ENCODE measurements at regions not wholly inside any gene's neighbourhood (a gene's known extent, or its start where the extent isn't known, plus 50 kb on each side); places are given as distances from the start of the nearest gene placed in this dataset.

- DNase-seq (ENCODE audit: low spot score), result no peak
- no peak for TF ChIP-seq CTCF (IDR thresholded peaks at IDR 0.05; ENCODE audit: extremely low read depth, insufficient read depth, missing control alignments)
These were observed 727.6 kb upstream of the SOX11 start for GRCh38 chr2:4964579-4964978.

GRCh38 chr2:4965556-4966320 is 726.4 kb upstream of the SOX11 start:
- TF ChIP-seq CTCF (IDR thresholded peaks at IDR 0.05; ENCODE audit: extremely low read depth, insufficient read depth, missing control alignments), result no peak
- no peak for DNase-seq (ENCODE audit: low spot score)
- in situ Hi-C loops (cut with MboI; ENCODE audit: low pct_unique_long_range_greater_than_20kb, low sequenced_read_pairs, unreplicated experiment), result no loop called here

More at GRCh38 chr2:4964579-4964978, 727.6 kb upstream of the SOX11 start:
- in situ Hi-C loops (cut with MboI; ENCODE audit: low pct_unique_long_range_greater_than_20kb, low sequenced_read_pairs, unreplicated experiment), result no loop called here

- no peak for DNase-seq (ENCODE audit: low spot score)
- no peak for TF ChIP-seq CTCF (IDR thresholded peaks at IDR 0.05; ENCODE audit: extremely low read depth, insufficient read depth, missing control alignments)
- in situ Hi-C loops (cut with MboI; ENCODE audit: low pct_unique_long_range_greater_than_20kb, low sequenced_read_pairs, unreplicated experiment), result no loop called here
These were observed 725.0 kb upstream of the SOX11 start for GRCh38 chr2:4967206-4967605.

GRCh38 chr2:4972472-4972871 is 719.7 kb upstream of the SOX11 start:
- in situ Hi-C loops (cut with MboI; ENCODE audit: low pct_unique_long_range_greater_than_20kb, low sequenced_read_pairs, unreplicated experiment), result no loop called here
- no peak for DNase-seq (ENCODE audit: low spot score)
- no peak for TF ChIP-seq CTCF (IDR thresholded peaks at IDR 0.05; ENCODE audit: extremely low read depth, insufficient read depth, missing control alignments)

GRCh38 chr2:4973354-4973753 is 718.8 kb upstream of the SOX11 start:
- TF ChIP-seq CTCF (IDR thresholded peaks at IDR 0.05; ENCODE audit: extremely low read depth, insufficient read depth, missing control alignments), result no peak
- in situ Hi-C loops (cut with MboI; ENCODE audit: low pct_unique_long_range_greater_than_20kb, low sequenced_read_pairs, unreplicated experiment), result no loop called here
- DNase-seq (ENCODE audit: low spot score), result no peak

- no peak for TF ChIP-seq CTCF (IDR thresholded peaks at IDR 0.05; ENCODE audit: extremely low read depth, insufficient read depth, missing control alignments)
- in situ Hi-C loops (cut with MboI; ENCODE audit: low pct_unique_long_range_greater_than_20kb, low sequenced_read_pairs, unreplicated experiment), result no loop called here
- DNase-seq (ENCODE audit: low spot score), result no peak
These were observed 718.2 kb upstream of the SOX11 start for GRCh38 chr2:4973973-4974372.
